GM12892 (cell line): ENCODE measurements at regions not wholly inside any gene's neighbourhood (a gene's known extent, or its start where the extent isn't known, plus 50 kb on each side); places are given as distances from the start of the nearest gene placed in this dataset.

Experiments
- POLR2A ChIP-seq: IDR thresholded peaks from 2 replicates; pipeline ENCODE4 v1.6.1; 2011; ENCODE audit warnings: low read depth, low read length, control low read depth
- POLR2AphosphoS5 ChIP-seq: IDR thresholded peaks from 2 replicates; pipeline ENCODE4 v1.6.1; 2011; ENCODE audit warnings: low read depth, low read length, control low read depth
- TAF1 ChIP-seq: IDR thresholded peaks from 2 replicates; pipeline ENCODE4 v1.6.1; 2011; ENCODE audit warnings: low read depth, mild to moderate bottlenecking, control low read depth, low read length, borderline replicate concordance

DNA sequence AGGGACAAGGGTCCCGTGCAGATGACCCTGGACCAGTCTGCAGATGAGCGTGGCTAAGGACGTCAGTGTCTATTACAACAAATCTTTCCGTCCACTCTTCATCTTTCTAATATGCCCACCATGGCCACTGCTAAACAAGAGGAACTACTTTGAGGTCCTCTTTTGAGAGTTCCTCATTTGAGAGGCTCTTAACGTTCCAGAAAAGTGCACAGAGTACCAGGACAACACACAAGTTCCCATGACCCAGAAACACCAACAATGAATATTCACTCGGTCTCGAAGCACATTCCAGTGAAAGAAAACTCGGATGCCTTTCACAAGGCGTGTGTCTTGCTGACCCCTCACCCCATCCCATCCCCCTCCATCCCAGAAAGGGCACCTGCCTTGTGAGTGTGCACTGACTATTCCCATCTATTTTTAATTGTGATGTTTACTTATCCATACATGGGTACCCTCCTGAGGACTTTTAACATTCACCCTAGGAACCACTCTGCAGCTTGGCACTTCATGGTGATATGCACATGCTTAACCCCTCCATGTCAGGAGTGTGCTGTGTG lies 157.0 kb downstream of the SHANK2 start:
- TF ChIP-seq POLR2A (no peak), POLR2AphosphoS5 (no peak), TAF1 (no peak)
